ENCODE measurements at regions not wholly inside any gene's neighbourhood (a gene's known extent, or its start where the extent isn't known, plus 50 kb on each side); places are given as distances from the start of the nearest gene placed in this dataset.
"Not testable (repeated sequence)": the region's sequence is repeated elsewhere in the genome, so short reads cannot be mapped to it uniquely, and the experiment has no call there.

DNA sequence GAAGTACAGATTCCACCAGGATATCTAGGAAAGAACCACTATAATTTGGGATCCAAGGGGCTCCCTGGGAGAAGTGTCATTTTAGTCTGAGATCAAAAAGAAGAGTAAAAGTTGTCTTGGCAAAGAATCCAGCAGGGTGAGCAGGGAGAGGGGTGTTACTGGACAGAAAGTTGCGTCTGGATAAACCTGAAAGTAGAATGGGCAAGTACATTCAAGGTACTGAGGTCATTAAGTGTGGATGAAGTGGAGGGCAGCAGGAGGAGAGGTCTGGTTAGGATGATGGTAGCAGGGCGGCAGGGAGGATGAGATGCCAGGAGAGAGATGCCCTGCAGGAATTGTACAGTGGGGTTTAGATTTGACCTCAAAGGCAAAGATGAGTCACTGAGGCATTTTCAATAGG is 253.3 kb downstream of the KLF13 start:
- DNase-seq (ENCODE audit: extremely low read depth in 1 of 2, low read depth in 1 of 2), result no peak

DNA sequence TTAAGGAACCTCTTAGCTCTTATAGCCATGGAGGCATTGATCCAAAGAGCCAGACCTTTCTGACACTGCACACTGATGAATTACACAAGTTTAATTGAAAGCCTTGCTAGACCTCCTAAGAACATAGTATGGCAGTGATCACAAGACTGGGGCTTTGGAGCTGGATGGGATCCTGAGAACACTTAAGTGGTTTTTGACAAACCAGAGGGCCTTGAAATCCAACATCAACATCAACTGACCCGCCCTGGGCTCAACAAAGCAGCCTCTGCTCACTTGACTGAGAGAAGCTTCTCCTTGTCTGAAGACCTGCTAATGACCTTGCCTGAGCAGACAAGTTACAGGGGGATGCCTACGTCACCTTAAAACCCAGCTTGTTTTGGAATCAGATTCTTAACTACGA is 257.6 kb downstream of the KLF13 start:
- no peak for DNase-seq (ENCODE audit: extremely low read depth in 1 of 2, low read depth in 1 of 2)

DNA sequence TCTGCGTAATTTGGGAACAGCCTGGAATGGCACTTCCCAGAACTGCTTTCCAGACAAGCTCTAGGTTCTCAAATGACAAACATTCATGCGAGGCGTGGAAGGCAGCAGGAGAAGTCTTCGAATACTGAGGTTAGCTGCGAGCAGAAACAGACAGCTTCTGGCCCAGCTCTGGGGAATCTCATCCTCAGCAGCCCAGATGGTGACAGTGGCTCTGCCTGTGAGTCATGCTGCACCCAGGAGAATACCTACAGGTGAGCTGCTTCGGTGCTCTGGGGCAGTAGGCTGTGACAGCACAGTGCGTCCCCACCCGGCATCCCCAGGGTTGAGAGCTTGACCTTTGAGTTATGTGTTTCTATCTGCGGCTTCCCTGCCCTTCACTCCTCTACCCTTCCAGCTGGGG is 258.6 kb downstream of the KLF13 start:
- DNase-seq (ENCODE audit: extremely low read depth in 1 of 2, low read depth in 1 of 2), result no peak

DNA sequence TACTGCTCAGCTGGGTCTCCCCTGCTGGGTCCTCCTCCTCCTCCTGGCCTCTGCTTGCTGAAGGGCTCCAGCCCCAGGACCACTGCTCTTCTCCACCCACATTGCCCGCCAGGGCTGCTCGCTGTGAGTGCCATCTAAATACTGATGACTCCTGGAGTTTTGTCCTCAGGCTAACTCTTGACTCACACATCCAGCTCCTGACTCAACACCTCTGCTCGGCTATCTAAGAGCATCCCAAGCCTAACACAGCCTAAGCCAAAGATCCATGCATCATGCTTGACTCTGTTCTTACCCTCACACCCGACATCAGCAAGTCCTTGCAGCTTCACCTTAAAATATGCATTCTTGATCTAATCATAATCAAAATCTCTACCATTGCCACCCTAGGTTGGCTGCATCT is 260.2 kb downstream of the KLF13 start:
- DNase-seq (ENCODE audit: extremely low read depth in 1 of 2, low read depth in 1 of 2), result no peak

DNA sequence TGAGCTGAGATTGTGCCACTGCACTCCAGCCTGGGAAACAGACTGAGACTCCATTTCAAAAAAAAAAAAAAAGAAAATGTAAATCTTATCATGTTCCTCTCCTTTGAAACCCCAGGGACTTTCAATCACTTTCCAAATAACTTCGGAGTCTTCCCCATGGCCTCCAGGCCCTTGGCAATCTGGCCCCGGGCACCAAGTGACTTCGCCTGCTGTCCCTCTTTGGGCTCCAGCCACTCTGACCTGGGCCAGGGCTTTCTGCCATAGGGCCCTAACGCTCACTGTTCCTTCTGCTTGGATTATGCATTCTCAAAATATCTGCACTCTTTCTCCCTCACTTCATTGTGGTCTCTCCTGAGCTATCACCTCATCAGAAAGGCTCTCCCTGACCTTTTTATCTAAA is 260.9 kb downstream of the KLF13 start:
- DNase-seq (ENCODE audit: extremely low read depth in 1 of 2, low read depth in 1 of 2), result no peak

DNA sequence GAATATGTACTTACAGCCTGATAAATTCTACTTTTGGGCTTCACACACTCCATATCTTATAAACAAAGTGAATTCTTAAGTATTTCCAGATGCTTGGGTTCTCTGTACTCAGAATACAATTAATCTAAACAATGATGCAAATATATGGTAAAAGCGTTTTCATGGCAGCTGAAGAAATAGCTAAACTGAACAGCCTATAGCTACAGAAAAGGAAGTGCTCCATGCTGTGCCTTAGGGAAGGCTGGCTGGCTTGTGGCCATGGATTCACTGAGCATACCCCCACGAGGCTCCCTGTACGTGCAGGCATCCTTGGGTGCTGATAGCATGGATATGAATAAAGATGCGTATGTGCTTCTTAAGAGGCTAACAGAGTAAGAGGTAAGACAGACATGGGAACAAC is 264.0 kb downstream of the KLF13 start:
- no peak for DNase-seq (ENCODE audit: extremely low read depth in 1 of 2, low read depth in 1 of 2)

DNA sequence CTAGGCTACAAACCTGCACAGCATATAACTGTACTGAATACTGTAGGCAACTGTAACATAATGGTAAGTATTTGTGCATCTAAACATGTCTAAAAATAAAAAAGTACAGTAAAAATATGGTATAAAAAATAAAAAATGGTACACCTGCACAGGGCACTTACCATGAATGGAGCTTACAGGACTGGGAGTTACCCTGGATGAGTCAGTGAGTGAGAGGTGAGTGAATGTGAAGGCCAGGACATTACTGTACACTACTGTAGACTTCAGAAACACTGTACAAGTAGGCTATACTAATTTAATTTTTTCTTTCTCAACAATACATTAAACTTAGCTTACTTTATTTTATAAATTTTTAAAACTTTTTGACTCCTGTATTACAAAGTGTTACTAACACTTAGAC is 265.3 kb downstream of the KLF13 start:
- no peak for DNase-seq (ENCODE audit: extremely low read depth in 1 of 2, low read depth in 1 of 2)

DNA sequence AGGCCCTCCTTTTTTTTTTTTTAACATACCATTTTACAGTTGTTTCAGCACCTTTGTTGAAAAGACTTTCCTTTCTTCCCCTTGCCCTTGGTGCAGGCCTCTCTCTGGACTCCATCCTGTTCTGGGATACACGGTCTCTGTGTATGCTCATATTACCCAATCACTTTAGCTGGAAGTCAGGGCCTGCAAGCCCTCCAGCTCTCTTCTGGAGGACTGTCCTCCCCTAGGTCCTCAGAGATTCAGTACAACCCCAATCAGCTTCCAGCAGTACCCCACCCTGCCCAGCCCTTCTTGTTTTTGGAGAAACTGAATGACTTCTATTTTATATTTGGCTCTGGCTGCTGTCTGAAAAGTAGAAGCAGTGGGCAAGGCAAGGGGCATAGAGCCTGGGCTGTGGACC is 270.8 kb downstream of the KLF13 start:
- DNase-seq (ENCODE audit: extremely low read depth in 1 of 2, low read depth in 1 of 2), result no peak

DNA sequence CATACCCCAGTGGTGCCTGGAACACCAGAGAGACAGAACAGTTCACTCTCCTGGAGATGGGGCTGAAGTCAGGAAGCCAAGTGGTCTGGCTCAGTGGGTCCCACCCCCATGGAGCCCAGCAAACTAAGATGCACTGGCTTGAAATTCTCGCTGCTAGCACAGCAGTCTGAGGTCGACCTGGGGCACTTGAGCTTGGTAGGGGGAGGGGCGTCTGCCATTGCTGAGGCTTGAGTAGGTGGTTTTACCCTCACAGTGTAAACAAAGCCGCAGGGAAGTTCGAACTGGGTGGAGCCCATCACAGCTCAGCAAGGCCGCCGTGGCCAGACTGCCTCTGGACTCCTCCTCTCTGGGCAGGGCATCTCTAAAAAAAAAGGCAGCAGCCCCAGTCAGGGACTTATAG is 272.0 kb downstream of the KLF13 start:
- no peak for DNase-seq (ENCODE audit: extremely low read depth in 1 of 2, low read depth in 1 of 2)

DNA sequence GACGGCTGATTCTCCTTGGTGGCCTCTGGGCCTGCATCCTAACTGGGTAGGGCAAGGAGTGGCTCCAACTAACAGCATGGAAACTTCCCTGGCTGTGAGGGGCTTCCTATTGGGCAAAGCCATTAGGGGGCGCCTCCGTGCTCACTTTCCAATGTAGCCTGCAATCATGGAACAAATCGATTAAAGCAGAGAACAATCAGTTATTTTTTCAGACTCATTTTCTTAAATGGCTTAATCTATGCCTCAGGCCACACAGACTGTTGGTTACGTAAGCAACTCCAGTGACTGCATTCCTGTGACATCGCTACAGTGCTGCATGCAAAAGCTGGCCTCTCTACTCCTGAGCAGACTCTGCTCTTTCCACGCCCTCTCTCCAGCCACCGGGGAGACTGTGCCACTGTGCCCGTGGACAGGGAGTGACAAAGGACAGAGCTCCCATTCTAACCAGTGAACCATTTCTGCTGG is 278.9 kb downstream of the KLF13 start:
- DNase-seq (ENCODE audit: extremely low read depth in 1 of 2, low read depth in 1 of 2), result no peak

DNA sequence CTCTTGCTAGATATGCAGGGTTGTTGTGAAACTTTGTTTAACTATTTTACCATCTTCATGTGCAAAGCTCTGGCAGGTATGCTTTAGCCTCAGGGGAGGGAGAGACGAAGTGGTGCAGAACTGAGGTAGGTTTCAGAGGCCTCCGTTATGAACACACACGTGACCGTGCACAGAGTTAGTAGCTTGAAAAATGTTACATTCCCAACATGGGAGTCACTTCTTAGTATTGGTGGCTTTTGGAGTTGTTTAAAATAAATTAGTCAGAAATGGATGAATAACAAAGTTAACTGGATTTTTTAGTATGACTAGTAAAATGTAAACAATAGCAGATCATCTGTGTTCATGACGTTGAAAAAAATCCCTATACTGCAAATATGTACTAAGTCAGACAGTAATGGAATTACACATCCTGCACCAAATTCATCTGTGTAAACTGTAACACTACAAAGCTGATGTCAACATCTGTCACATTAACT is 279.6 kb downstream of the KLF13 start:
- DNase-seq (ENCODE audit: extremely low read depth in 1 of 2, low read depth in 1 of 2), result no peak

DNA sequence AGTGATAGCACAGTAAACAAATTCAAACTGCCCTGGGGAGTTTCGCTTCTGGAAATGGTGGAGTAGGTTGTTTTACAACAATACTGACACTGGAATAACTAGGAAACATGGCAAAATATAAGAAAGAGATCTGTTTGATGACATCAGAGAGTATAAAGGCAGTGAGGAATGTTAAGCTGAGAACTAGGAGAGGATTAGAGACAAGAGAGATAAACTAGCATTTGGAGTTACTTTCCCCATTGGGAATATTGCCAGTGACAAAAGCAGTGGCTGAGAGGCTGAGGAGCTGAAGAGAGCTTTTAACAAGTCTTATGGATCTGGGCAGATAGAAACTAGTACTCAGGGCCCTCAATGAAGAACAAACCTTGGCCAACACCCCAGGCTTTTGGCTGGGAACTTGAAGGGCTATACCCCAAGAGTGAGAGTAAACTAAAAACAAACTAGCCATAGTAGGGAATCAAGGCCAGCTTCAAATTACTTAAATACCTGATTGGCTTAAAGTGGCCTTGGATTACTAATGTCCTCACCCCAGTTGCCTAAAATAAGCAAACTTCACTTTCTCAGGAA is 280.4 kb downstream of the KLF13 start:
- DNase-seq (ENCODE audit: extremely low read depth in 1 of 2, low read depth in 1 of 2), result no peak

DNA sequence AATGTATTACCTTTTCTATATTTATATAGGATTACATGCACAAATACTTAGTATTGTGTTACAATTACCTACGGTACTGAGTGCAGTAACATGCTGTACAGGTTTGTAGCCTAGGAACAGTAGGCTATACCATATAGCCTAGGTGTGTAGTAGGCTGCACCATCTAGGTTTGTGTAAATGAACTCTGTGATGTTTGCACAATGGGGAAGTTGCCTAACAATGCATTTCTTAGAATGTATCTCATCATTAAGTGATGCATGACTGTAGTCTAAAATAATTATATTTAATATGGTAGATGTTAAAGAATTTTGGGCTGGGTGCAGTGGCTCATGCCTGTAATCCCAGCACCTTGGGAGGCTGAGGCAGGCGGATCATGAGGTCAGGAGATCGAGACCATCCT is 281.0 kb downstream of the KLF13 start:
- DNase-seq (ENCODE audit: extremely low read depth in 1 of 2, low read depth in 1 of 2), result no peak

DNA sequence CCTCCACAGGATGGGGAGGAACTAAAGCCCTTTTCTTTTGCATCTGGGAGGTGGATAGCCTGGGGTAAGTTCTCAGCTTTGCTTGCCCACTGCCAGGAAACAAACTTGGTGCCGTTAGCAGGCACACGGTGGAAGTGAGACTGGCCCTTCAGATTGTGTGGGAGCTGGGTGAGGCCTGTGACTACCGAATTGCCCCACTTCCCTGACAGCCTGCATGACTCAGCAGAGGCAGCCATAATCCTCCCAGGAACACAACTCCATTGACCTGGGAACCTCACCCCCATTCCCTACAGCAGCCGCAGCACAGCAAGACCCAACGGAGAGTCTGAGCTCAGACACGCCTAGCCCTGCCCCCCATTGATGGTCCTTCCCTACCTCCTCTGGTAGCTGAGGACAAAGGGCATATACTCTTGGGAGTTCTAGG is 282.6 kb downstream of the KLF13 start:
- no peak for DNase-seq (ENCODE audit: extremely low read depth in 1 of 2, low read depth in 1 of 2)

DNA sequence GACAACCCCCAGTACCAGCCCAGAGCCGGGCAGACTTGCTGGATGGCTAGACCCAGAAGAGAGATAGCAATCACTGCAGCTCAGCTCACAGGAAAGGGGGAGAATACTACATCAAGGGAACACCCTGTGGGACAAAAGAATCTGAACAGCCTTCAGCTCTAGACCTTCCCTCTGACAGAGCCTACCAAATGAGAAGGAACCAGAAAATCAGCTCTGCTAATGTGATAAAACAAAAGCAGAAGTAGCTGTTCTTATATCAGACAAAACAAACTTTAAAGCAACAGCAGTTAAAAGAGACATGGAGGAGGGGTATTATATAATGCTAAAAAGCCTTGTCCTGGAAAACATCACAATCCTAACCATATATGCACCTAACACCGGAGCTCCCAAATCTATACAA is 283.3 kb downstream of the KLF13 start:
- DNase-seq (ENCODE audit: extremely low read depth in 1 of 2, low read depth in 1 of 2), result no peak

DNA sequence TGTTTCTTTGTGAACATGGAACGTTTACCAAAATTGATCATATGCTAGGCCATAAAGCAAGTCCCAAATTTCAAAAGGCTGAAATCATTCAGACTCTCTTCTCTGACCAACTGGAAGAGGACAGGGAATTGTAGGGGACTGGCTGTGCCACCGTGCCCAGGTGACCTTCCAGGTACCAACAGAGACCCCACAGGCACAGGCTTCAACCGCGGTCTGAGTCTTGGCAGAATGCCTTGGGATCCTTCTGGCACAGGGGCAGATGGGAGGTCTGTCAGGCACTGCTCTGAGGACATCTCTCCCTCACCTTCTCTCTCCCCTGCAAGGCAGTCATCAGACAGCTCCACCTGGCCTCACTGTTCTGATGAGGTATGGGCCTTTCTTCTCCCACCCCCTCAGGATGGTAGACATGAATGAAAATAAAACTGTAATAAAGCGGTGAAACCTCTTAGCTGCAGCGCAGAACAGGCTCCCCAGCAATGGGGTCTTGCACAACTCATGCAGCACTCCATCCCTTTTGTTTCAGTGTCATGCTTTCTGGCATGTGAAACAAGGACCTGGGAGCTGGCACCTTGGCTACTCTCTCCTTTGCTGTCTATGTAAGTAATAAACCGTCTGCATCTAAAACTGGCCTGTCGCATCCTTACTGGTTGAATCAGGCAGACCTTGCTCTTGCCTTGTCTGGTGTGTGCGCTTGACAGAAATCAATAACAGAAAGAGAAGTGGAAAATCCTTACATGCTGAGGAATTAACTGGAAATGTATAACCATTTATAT is 289.2 kb downstream of the KLF13 start:
- no peak for DNase-seq (ENCODE audit: extremely low read depth in 1 of 2, low read depth in 1 of 2)

DNA sequence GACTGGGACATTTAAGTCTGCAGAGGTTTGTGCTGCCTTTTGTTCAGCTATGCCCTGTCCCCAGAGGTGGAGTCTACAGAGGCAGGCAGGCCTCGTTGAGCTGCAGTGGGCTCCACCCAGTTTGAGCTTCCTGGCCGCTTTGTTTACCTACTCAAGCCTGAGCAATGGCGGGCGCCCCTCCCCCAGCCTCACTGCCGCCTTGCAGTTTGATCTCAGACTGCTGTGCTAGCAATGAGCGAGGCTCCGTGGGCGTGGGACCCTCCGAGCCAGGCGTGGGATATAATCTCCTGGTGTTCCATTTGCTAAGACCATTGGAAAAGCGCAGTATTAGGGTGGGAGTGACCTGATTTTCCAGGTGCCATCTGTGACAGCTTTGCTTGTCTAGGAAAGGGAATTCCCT is 296.7 kb downstream of the KLF13 start:
- DNase-seq (ENCODE audit: extremely low read depth in 1 of 2, low read depth in 1 of 2), result not testable (repeated sequence)

DNA sequence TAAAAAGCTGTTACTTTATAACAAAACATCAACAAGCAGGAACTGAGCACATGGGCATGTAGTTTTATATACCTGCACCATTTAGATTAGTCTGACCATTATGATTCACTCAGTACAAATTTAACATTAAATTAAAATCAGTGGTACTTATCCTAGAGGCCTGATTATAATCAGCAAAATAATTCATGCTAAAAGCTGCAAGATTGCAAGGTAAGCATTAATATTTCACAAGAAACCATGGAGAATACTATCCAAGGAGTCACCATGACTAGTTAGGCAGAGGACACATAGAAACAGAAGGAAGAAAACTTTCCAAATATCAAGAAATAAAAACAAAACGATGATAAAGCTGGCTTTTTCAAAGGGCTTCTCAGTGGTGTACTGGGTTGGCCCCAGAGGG is 297.5 kb downstream of the KLF13 start:
- DNase-seq (ENCODE audit: extremely low read depth in 1 of 2, low read depth in 1 of 2), result not testable (repeated sequence)

DNA sequence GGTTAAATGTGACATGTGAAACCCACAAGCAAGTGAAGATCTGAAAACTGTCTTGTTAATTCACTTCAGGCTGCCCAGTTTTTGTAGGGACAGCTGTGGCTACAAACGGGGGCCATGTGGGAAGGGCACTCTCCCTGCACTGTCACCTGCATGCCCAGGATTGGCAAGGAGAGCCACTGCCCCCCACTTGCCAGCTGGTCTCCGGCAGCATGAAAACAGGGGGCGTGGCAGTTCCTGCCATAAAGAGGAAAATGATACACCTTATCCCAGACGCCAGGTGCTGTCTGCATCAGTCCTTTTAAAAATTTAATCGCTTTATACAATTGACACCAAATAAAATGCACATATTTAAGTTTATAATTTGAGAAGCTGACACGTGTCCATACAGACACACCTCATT is 309.1 kb downstream of the KLF13 start:
- not testable (repeated sequence) for DNase-seq (ENCODE audit: extremely low read depth in 1 of 2, low read depth in 1 of 2)

DNA sequence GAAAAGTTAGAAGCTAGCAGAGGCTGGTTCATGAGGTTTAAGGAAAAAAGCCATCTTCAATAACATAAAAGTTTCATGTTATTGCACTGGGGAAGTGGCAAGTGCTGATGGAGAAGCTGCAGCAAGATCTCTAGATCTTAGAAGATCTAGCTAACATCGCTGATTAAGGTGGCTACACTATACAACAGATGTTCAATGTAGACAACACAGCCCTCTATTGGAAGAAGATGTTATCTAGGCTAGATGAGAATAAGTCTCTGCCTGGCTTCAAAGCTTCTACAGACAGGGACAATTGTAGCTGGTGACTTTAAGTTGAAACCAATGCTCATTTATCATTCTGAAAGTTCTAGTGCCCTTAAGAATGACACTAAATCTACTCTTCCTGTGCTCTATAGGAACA is 310.3 kb downstream of the KLF13 start:
- DNase-seq (ENCODE audit: extremely low read depth in 1 of 2, low read depth in 1 of 2), result not testable (repeated sequence)

DNA sequence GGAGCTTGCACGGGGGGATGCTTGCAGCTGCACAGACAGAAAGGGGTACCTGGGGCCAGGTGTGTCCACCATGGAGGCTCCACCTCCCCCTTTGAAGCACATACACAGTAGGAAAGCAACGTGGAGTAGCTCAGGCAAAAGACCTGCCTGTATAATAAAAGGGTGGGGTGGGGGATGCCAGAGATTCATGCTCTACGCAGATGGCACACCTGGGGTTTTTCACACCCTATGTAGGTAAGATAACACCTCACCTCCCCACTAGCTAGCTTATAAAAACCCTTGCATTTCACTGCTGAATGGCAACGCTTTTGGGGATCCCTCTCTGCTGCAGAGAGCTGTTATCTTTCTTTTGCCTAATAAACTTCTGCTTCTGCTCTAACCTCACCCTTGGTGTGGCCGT is 317.3 kb downstream of the KLF13 start:
- DNase-seq (ENCODE audit: extremely low read depth in 1 of 2, low read depth in 1 of 2), result not testable (repeated sequence)

DNA sequence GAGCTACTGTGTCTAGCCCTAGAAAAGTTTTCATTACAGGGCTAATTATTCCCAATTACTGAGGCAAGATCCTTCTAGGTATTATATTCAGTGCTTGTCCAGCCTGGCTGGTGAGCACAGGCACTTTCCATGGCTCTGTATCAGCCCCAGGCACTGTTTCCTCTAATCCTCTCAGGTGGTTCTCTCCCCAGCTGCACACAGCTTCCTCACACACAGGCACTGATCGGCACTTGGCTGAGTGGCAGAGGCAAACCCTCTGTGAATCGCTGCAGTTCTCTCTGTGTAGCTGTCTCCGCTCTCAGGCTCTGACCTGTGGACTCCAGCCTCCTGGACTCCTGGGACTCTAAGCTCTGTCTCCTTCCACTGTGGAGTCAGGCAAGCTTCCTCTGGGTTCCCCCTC is 318.1 kb downstream of the KLF13 start:
- not testable (repeated sequence) for DNase-seq (ENCODE audit: extremely low read depth in 1 of 2, low read depth in 1 of 2)
